Myocyte (in vitro differentiated cells): ENCODE measurements at regions not wholly inside any gene's neighbourhood (a gene's known extent, or its start where the extent isn't known, plus 50 kb on each side); places are given as distances from the start of the nearest gene placed in this dataset. TPM values are rescaled to one million over a fixed set of nuclear protein-coding genes. Genes with fewer than 3 reads are reported as not detected.

Source experiments
- DNase-seq: peaks from one replicate; pipeline ENCODE4 v3.0.0-alpha.2; 2012; ENCODE audit warnings: low read depth
- microRNA-seq: library from miRNA; unstranded; fragments of <30 nt; microRNA quantifications from one replicate; pipeline ENCODE4, GENCODE V29; 2016

DNA sequence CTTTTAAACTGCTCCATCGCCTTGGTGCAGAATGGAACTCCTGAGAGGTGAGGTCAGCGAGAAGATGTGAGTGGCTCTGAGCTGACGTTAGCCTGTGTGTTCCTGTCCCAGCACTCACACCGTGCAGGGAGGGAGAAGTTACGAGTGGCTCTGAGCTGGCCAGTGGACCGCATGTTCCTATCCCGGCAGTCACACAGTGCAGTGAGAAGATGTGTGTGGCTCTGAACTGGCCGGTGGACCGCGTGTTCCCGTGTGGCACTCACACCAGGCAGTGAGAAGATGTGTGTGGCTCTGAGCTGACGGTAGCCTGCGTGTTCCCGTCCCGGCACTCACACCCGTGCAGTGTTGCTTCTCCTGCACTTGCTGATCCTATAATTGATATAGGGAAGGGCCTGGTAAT is 59.9 kb downstream of the VCPKMT start:
- DNase-seq, result no peak

DNA sequence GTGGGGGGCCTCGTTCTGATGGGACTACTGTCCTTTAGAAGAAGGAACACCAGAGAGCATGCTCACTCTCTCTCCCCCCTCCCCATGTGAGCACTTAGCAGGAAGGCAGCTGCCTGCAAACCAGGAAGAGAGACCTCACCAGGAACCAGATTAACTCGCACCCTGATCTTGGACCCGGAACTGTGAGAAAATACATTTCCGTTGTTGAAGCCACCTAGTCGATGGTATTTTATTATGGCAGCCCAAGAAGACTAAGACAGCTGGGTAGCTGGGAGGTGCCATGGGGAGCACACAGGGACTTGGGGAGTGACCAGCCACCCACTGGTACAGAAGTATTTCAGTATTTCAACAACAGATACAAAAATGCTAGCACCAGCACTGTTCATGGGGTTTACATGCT is 59.0 kb downstream of the VCPKMT start:
- DNase-seq, result no peak

DNA sequence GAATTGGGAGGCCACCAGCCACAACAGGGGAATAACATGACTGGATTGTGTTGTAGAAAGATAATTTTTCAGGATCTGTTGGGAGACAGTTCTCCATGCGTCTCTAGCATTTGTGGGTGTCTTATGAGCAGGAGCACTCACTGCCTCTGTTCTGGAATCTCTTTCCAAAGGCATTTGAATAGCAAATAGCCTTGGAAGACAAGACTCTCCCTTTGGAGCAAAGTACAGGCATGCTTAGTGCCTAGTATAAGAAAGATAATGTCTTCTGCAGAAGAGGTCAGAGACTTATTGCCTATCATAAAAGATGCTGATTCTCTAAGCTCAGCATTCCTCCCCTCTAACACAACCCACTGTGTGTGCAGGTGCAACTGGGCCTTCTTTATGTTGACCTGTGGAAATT is 58.3 kb downstream of the VCPKMT start:
- no peak for DNase-seq

Small RNA genes lying in the stretch of these regions (microRNA-seq; reads per million reads assigned to microRNA genes)
- gene MIR6076, result not detected
